ENCODE measurements at regions not wholly inside any gene's neighbourhood (a gene's known extent, or its start where the extent isn't known, plus 50 kb on each side); places are given as distances from the start of the nearest gene placed in this dataset.
"Not testable (repeated sequence)": the region's sequence is repeated elsewhere in the genome, so short reads cannot be mapped to it uniquely, and the experiment has no call there.

- DNase-seq, result peak; percentile 30
These were observed 163.2 kb upstream of the OLIG3 start for GRCh38 chr6:137657351-137657911.

DNA sequence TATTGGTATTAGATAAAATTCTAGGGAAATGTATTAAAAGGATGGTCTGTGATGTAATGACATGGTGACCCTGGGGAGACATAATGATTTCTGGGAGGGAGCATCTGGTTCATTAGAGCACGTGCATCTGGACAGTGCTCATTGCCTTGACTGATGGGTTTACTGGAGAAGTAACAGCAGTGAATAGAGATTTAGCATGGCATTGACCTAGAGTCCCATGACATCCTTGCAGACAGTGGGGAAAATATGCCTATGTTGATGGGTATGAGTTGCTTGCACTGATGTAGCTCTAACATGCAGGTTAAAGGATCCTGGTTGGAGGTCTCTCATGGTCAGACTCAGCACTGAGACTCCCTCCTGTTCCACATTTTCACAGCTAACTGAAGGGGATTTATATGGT, 164.1 kb upstream of the OLIG3 start:
- DNase-seq, result no peak

DNA sequence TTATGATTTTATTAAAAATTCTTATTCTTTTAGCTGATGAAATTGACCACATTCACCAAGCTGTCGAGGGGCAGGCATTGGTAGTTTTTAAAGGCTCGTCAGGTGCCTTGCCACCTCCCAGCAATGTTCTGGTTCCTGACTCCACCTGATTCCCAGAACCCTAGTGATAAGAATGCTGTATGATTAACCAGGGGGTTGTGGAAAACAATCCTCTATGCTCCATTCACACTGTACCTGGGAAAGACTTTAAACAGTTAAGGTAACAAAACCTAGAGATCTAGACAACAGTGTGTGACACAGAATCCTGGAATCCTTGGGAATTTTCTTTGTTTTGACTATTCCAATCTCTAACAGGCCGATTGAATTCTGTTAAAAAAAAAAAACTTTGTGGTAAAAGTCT, 165.7 kb upstream of the OLIG3 start:
- peak; percentile 52 for DNase-seq

GRCh38 chr6:137660296-137660731, 166.1 kb upstream of the OLIG3 start:
- no peak for DNase-seq

- DNase-seq, result no peak
These were observed 167.4 kb upstream of the OLIG3 start for GRCh38 chr6:137661601-137662000.

GRCh38 chr6:137664183-137664582, 170.0 kb upstream of the OLIG3 start:
- DNase-seq, result no peak

DNA sequence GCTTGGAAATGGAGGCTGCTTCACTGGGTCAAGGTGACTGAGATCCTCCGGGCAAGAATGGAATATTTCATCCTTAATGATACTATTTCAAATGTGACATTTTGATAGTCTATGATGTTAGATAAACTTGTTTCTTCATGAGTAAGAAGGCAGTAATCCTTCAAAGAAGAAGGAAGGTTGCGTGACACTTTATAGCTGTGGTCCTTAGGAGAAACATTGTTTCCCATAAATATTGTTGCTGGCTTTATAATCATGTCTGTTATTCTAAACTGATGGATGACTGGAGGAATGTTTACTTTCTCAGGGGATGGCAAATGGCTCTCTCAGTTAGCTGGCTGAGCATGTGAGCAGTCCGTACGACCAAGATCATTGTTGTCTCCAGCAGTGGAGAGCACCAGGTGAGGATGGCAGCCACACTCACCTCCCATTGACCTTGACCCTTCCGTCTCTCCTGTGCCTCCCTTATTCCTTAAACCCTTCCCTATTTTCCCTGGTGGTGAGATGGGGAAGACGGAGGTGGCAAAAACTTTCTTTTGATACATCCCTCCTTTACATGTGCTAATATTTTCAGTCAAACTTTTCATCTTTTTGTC, 171.2 kb upstream of the OLIG3 start:
- peak; percentile 66 for DNase-seq

- no peak for DNase-seq
These were observed 172.1 kb upstream of the OLIG3 start for GRCh38 chr6:137666202-137666774.

DNA sequence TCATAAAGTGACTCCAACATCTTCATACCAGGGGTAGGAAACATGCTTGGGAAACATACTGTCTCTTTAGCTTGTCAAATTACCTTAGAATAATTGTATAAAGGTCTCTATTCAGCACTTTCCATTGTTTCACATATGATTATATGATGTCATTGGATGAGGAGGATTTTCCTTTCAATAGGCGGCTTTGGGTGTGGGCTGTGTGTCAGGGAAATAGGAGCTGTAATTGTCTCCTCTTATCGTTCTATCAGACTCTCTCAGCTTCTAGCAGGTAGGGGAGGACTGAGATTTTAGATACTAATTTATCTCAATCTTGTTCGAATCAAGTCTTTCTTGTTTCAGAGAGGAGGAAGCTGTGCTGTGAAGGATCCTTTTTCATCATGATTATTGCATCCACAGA, 179.4 kb upstream of the OLIG3 start:
- DNase-seq, result no peak

- no peak for DNase-seq
These were observed 182.7 kb upstream of the OLIG3 start for GRCh38 chr6:137676888-137677287.

DNA sequence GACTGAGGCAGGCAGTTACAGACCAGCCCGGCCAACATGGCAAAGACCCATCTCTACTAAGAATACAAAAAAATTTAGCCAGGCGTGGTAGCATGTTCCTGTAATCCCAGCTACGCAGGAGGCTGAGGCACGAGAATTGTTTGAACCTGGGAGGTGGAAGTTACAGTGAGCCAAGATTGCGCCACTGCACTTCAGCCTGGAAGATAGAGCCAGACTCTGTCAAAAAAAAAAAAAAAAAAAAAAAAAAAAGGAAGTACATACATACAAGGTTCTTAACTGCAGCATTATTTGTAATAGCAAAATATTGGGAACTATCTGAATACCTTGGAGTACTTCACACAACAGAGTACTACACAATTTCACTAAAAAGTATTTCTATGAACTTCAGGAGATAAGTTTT, 183.5 kb upstream of the OLIG3 start:
- no peak for DNase-seq

- DNase-seq, result no peak
These were observed 184.3 kb upstream of the OLIG3 start for GRCh38 chr6:137678451-137678850.

DNA sequence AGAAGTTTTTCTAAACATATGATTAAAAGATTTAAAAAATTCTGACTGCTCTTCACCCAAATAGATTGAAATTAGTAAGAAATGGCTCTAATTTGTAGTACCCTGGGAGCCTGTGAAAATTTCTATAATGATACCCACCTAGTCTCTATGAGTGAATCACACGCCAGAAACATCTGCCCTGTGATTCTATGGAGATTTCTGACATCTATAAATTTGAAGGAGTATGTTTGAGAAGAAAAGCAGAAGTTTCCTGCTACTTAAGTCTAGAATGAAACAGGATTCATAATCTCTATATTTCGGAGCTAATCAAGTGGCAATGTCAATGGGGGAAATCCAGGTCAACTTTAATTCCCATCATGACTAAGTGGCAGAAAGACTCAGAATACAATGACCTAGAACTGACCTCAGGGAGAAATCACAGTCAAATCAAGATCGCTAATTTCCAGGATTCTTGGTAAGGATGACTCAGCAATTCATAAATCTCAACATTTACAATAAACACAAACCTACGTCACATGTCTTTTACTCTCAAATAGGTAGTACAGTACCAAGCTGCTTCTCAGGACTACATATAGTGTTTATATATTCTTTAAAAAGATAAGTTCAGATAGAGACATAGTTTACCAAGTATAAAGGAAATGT, 186.2 kb upstream of the TNFAIP3 start:
- DNase-seq, result no peak

- no peak for DNase-seq
These were observed 185.5 kb upstream of the TNFAIP3 start for GRCh38 chr6:137681445-137682009.

GRCh38 chr6:137682658-137683057, 184.4 kb upstream of the TNFAIP3 start:
- DNase-seq, result not testable (repeated sequence)

DNA sequence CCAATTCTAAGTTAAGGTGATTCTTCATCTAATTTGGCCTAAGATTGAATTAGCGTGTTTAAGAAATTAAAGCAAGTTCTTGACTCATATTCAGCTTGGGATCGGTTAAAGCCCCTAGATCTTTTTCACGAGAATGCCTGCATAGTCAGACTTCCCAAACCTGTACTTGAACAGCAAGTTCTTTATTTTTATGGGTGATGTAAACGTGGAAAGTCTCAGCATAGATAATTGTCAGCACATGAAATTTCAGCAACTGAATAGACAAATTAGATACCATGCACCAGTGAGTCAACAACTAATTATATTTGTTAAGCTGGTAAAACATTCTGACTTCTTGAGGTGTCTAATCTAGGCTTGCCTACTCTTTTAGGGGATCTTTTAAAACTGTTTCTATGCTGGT, 183.1 kb upstream of the TNFAIP3 start:
- DNase-seq, result no peak

GRCh38 chr6:137685798-137686375, 181.2 kb upstream of the TNFAIP3 start:
- DNase-seq, result no peak

- DNase-seq, result no peak
These were observed 179.2 kb upstream of the TNFAIP3 start for GRCh38 chr6:137687818-137688217.

DNA sequence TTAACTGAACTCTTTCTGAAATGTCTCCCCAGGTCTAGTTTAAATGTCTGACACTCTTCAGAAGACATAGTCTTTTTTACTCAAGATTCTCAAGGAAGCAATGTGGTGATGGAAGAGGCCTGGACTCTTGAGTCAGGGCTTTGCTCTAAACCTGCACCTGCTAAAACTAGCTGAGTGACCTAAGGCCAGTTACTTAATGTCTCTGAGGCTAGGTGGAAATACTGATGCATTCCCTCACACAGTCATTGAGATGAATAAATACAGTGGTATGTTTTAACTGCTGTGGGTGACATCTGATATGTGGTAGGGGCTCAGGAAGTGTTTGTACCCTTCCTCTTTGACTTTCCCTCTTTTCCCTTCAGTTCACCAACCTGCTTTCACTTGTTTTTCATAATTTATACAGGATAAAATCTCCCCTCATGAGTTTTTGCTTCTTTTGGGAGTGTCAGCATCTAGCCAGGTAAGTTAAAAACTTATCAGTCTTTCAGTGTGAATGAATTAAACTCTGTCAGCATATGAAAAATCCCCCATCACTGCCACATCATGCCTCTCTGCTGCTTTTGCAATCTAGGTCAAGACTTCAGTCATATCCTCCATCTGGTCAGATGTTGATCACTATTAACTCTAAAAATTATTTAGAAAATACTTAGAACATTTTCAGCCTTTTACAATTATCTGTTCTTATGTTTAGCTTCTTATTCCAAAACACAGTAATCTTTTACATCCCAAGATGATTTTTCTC, 178.7 kb upstream of the TNFAIP3 start:
- no peak for DNase-seq

GRCh38 chr6:137689377-137689776, 177.7 kb upstream of the TNFAIP3 start:
- DNase-seq, result no peak

GRCh38 chr6:137690034-137690433, 177.0 kb upstream of the TNFAIP3 start:
- no peak for DNase-seq

DNA sequence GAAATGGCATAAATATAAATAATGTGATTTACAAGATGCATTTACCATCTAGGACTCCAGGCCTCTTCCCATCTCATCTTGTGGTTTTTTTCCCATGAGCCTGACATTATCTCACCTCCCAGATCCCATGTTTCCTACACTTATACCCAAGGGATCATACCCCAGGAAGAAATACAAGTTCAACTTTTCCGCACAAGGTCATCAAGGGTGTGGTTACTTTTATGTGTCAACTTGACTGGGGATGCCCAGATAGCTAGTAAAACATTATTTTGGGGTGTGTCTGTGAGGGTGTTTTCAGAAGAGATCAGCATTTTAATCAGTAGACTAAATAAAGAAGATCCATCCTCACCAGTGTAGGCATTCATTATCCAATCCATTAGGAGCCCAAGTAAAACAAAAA, 176.3 kb upstream of the TNFAIP3 start:
- DNase-seq, result no peak

- no peak for DNase-seq
These were observed 174.8 kb upstream of the TNFAIP3 start for GRCh38 chr6:137692308-137692707.
